ES-I3 (cell line): ENCODE measurements at regions not wholly inside any gene's neighbourhood (a gene's known extent, or its start where the extent isn't known, plus 50 kb on each side); places are given as distances from the start of the nearest gene placed in this dataset.
"Not testable (repeated sequence)": the region's sequence is repeated elsewhere in the genome, so short reads cannot be mapped to it uniquely, and the experiment has no call there.

Experiments used
- H3K36me3 ChIP-seq: 2 replicates; pipeline ENCODE4 v1.6.1; 2013; ENCODE audit warnings: mild to moderate bottlenecking, low read length, control low read depth, moderate library complexity; ENCODE audit not compliant: insufficient read depth
- H3K4me1 ChIP-seq: 2 replicates; pipeline ENCODE4 v1.6.1; 2013; ENCODE audit warnings: mild to moderate bottlenecking, control low read depth, low read length; ENCODE audit not compliant: insufficient read depth
- H3K9ac ChIP-seq: 2 replicates; pipeline ENCODE4 v1.6.1; 2013; ENCODE audit warnings: low read depth, mild to moderate bottlenecking, low read length, moderate library complexity
- H3K9me3 ChIP-seq: 2 replicates; pipeline ENCODE4 v1.6.1; 2013; ENCODE audit warnings: mild to moderate bottlenecking, low read length, moderate library complexity; ENCODE audit not compliant: control insufficient read depth, insufficient read depth

GRCh38 chr4:112708772-112709171 is 71.8 kb downstream of the LARP7 start:
- H3K9me3 ChIP-seq, result no peaks in the 10 kb centered on the region
- H3K36me3 ChIP-seq, result no peaks in the 10 kb centered on the region
- no peak overlapping the region for H3K9ac ChIP-seq

GRCh38 chr4:112714922-112715901 is 78.3 kb downstream of the LARP7 start:
- Histone ChIP-seq H3K9me3 (no peaks in the 10 kb centered on the region), H3K4me1 (peaks cover 6% of the 10 kb centered on the region; the same call in 1 of the 2 replicates), H3K9ac (no peak overlapping the region), H3K36me3 (no peaks in the 10 kb centered on the region)

More at GRCh38 chr4:112708772-112709171, 71.8 kb downstream of the LARP7 start:
- H3K4me1 ChIP-seq, result peaks cover 4% of the 10 kb centered on the region

GRCh38 chr4:112717856-112718255 is 80.9 kb downstream of the LARP7 start:
- no peak overlapping the region for H3K9ac ChIP-seq
- H3K36me3 ChIP-seq, result no peaks in the 10 kb centered on the region
- 0 out of 2 replicates have a peak, but pooled peaks cover 6% of the 10 kb centered on the region for H3K4me1 ChIP-seq
- H3K9me3 ChIP-seq, result no peaks in the 10 kb centered on the region

GRCh38 chr4:112721627-112722026 is 84.7 kb downstream of the LARP7 start:
- Histone ChIP-seq H3K9ac (no peak overlapping the region), H3K36me3 (0 out of 2 replicates have a peak, but pooled peaks cover 2% of the 10 kb centered on the region), H3K4me1 (peaks cover 12% of the 10 kb centered on the region), H3K9me3 (no peaks in the 10 kb centered on the region)

- no peaks in the 10 kb centered on the region for H3K9me3 ChIP-seq
- no peak overlapping the region for H3K9ac ChIP-seq
- H3K4me1 ChIP-seq, result peaks cover 6% of the 10 kb centered on the region
- H3K36me3 ChIP-seq, result 0 out of 2 replicates have a peak, but pooled peaks cover 2% of the 10 kb centered on the region
Observed at GRCh38 chr4:112726041-112726440, 89.1 kb downstream of the LARP7 start.

- H3K9ac ChIP-seq, result not testable (repeated sequence)
Observed at GRCh38 chr4:112727728-112728127, 90.8 kb downstream of the LARP7 start.

GRCh38 chr4:112731715-112732114 is 94.8 kb downstream of the LARP7 start:
- peaks cover 15% of the 10 kb centered on the region; the same call in 1 of the 2 replicates for H3K4me1 ChIP-seq
- no peak overlapping the region for H3K9ac ChIP-seq
- no peaks in the 10 kb centered on the region for H3K9me3 ChIP-seq
- H3K36me3 ChIP-seq, result no peaks in the 10 kb centered on the region

More at GRCh38 chr4:112727728-112728127, 90.8 kb downstream of the LARP7 start:
- H3K36me3 ChIP-seq, H3K9me3 ChIP-seq: not testable (repeated sequence)
- peaks cover 18% of the 10 kb centered on the region for H3K4me1 ChIP-seq

GRCh38 chr4:112732142-112732541 is 95.2 kb downstream of the LARP7 start:
- Histone ChIP-seq H3K9ac (no peak overlapping the region), H3K36me3 (no peaks in the 10 kb centered on the region), H3K4me1 (peaks cover 15% of the 10 kb centered on the region; the same call in 1 of the 2 replicates), H3K9me3 (no peaks in the 10 kb centered on the region)

- H3K9ac ChIP-seq, result no peak overlapping the region
- H3K9me3 ChIP-seq, result no peaks in the 10 kb centered on the region
Observed at GRCh38 chr4:112735474-112735951, 98.6 kb downstream of the LARP7 start.

GRCh38 chr4:112736718-112737135 is 99.8 kb downstream of the LARP7 start:
- Histone ChIP-seq H3K9me3 (no peaks in the 10 kb centered on the region), H3K9ac (no peak overlapping the region), H3K36me3 (no peaks in the 10 kb centered on the region), H3K4me1 (peaks cover 25% of the 10 kb centered on the region)

More at GRCh38 chr4:112735474-112735951, 98.6 kb downstream of the LARP7 start:
- no peaks in the 10 kb centered on the region for H3K36me3 ChIP-seq
- H3K4me1 ChIP-seq, result peaks cover 29% of the 10 kb centered on the region

- no peaks in the 10 kb centered on the region for H3K36me3 ChIP-seq
- H3K9ac ChIP-seq, result no peak overlapping the region
- peaks cover 18% of the 10 kb centered on the region for H3K4me1 ChIP-seq
- H3K9me3 ChIP-seq, result no peaks in the 10 kb centered on the region
Observed at GRCh38 chr4:112739442-112739841, 102.5 kb downstream of the LARP7 start.

- Histone ChIP-seq H3K4me1 (peaks cover 48% of the 10 kb centered on the region), H3K9ac (no peak overlapping the region), H3K36me3 (no peaks in the 10 kb centered on the region), H3K9me3 (no peaks in the 10 kb centered on the region)
Observed at GRCh38 chr4:112747036-112747435, 110.1 kb downstream of the LARP7 start.

- Histone ChIP-seq H3K4me1 (peaks cover 50% of the 10 kb centered on the region), H3K36me3 (no peaks in the 10 kb centered on the region), H3K9ac (peak overlapping the region; percentile 7; the same call in 1 of the 2 replicates), H3K9me3 (no peaks in the 10 kb centered on the region)
Observed at GRCh38 chr4:112748352-112748878, 111.5 kb downstream of the LARP7 start.

- not testable (repeated sequence) for H3K9me3 ChIP-seq, H3K36me3 ChIP-seq, H3K9ac ChIP-seq
- peaks cover 49% of the 10 kb centered on the region for H3K4me1 ChIP-seq
Observed at GRCh38 chr4:112750749-112751148, 113.8 kb downstream of the LARP7 start.
